Breast epithelium (tissue), 4 donors: ENCODE measurements at regions not wholly inside any gene's neighbourhood (a gene's known extent, or its start where the extent isn't known, plus 50 kb on each side); places are given as distances from the start of the nearest gene placed in this dataset.

Experiments
- DNase-seq, 2 donors: peaks; one replicate each; pipeline ENCODE4 v3.0.0-alpha.2; 2019; ENCODE audit warnings: low spot score in 2 of 2
- H3K27ac ChIP-seq, 2 donors: fragments of 200-600 bp; sonication (generic) in 1 of 2; one replicate each; pipeline ENCODE4 v1.5.1; 2016 to 2019; ENCODE audit warnings: mild to moderate bottlenecking in 1 of 2
- H3K27me3 ChIP-seq, 2 donors: fragments of 200-600 bp; sonication (generic) in 1 of 2; one replicate each; pipeline versions ENCODE4 v1.5.1 to v1.6.0; 2017 to 2019; ENCODE audit warnings: control low read depth in 1 of 2, mild to moderate bottlenecking in 1 of 2
- H3K36me3 ChIP-seq: fragments of 200-600 bp; one replicate; pipeline ENCODE4 v1.5.1; 2019
- H3K4me1 ChIP-seq, 2 donors: fragments of 200-600 bp; sonication (generic); one replicate each; pipeline ENCODE4 v1.5.1; 2016 to 2019; ENCODE audit warnings: control low read depth in 1 of 2
- H3K4me3 ChIP-seq, 3 donors: fragments of 200-600 bp; sonication (generic); 1 replicate in 2 of 3; 2 replicates in 1 of 3; pipeline ENCODE4 v1.5.1; 2016 to 2019; ENCODE audit warnings: mild to moderate bottlenecking in 3 of 3, moderate library complexity in 2 of 3
- H3K9me3 ChIP-seq, 2 donors: fragments of 200-600 bp; sonication (generic) in 1 of 2; one replicate each; pipeline ENCODE4 v1.5.1; 2016 to 2019; ENCODE audit warnings: control low read depth in 1 of 2
- CTCF ChIP-seq, 3 donors: fragments of 450-650 bp; IDR thresholded peaks; one replicate each; pipeline ENCODE4 v1.5.1; 2016 to 2017; ENCODE audit warnings: antibody characterized with exemption in 3 of 3, mild to moderate bottlenecking in 3 of 3, moderate library complexity in 3 of 3
- POLR2A ChIP-seq: fragments of 450-650 bp; IDR thresholded peaks from one replicate; pipeline ENCODE4 v1.6.1; 2016; ENCODE audit warnings: antibody characterized with exemption, mild to moderate bottlenecking, moderate library complexity
- POLR2AphosphoS5 ChIP-seq, 3 donors: sonication (generic); formaldehyde crosslinking; IDR thresholded peaks; one replicate each; pipeline ENCODE4 v1.6.1; 2017; ENCODE audit warnings: antibody characterized with exemption in 3 of 3
- intact Hi-C: fragments of 100-400 bp; cut with DNase I; formaldehyde crosslinking; loops from one replicate; pipeline ENCODE4 v1.15.1; 2023; ENCODE audit warnings: low total_unique reads

GRCh38 chr5:124043456-124043855 is 531.5 kb downstream of the CSNK1G3 start:
- TF ChIP-seq CTCF (IDR thresholded peaks at IDR 0.05) (no peak), POLR2AphosphoS5 (IDR thresholded peaks at IDR 0.05) (no peak), POLR2A (no peak)
- no peaks in the 10 kb centered on the region for H3K4me1 ChIP-seq
- intact Hi-C loops: no loop called here
- DNase-seq: no peak
- H3K27ac ChIP-seq: no peak overlapping the region
- no peak overlapping the region for H3K4me3 ChIP-seq
- no peaks in the 10 kb centered on the region for H3K36me3 ChIP-seq
- H3K27me3 ChIP-seq: no peaks in the 10 kb centered on the region
- no peaks in the 10 kb centered on the region for H3K9me3 ChIP-seq

- Histone ChIP-seq H3K4me3 (no peak overlapping the region), H3K4me1 (no peaks in the 10 kb centered on the region), H3K9me3 (no peaks in the 10 kb centered on the region), H3K27ac (no peak overlapping the region), H3K27me3 (no peaks in the 10 kb centered on the region), H3K36me3 (no peaks in the 10 kb centered on the region)
- TF ChIP-seq POLR2A: no peak
- no peak for TF ChIP-seq CTCF (IDR thresholded peaks at IDR 0.05)
- no peak for TF ChIP-seq POLR2AphosphoS5 (IDR thresholded peaks at IDR 0.05)
- intact Hi-C loops: no loop called here
- no peak for DNase-seq
These were observed 528.8 kb downstream of the CSNK1G3 start for GRCh38 chr5:124040799-124041198.

GRCh38 chr5:124039410-124039809 is 527.4 kb downstream of the CSNK1G3 start:
- no peak overlapping the region for H3K27ac ChIP-seq
- H3K4me1 ChIP-seq: no peaks in the 10 kb centered on the region
- no peaks in the 10 kb centered on the region for H3K9me3 ChIP-seq
- no peak for DNase-seq
- TF ChIP-seq POLR2A (no peak), CTCF (IDR thresholded peaks at IDR 0.05) (no peak), POLR2AphosphoS5 (IDR thresholded peaks at IDR 0.05) (no peak)
- intact Hi-C loops: no loop called here
- H3K27me3 ChIP-seq: no peaks in the 10 kb centered on the region
- no peak overlapping the region for H3K4me3 ChIP-seq
- H3K36me3 ChIP-seq: no peaks in the 10 kb centered on the region

DNA sequence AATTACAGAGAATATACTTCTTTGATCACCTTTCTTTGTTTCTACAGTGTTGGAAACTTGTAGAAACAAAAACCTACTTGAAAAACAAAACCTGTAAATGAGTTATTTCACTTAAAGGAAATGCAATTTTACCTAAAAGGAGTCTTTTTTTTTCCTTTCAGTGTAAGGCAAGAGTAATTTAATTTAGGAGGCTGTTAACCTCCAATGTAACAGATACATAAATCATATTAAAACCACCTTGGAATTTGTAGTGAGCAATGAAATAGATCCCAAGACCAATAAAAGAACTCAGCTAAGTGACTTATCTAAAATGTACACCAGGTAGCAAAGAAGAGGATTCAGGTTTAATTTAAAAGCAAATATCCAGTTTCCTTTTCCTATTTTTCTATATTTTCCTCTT is 524.8 kb downstream of the CSNK1G3 start:
- Histone ChIP-seq H3K4me3 (no peak overlapping the region), H3K27ac (no peak overlapping the region), H3K4me1 (no peaks in the 10 kb centered on the region), H3K9me3 (no peaks in the 10 kb centered on the region), H3K27me3 (no peaks in the 10 kb centered on the region), H3K36me3 (no peaks in the 10 kb centered on the region)
- no peak for DNase-seq
- intact Hi-C loops: no loop called here
- TF ChIP-seq CTCF (IDR thresholded peaks at IDR 0.05) (no peak), POLR2A (no peak), POLR2AphosphoS5 (IDR thresholded peaks at IDR 0.05) (no peak)

DNA sequence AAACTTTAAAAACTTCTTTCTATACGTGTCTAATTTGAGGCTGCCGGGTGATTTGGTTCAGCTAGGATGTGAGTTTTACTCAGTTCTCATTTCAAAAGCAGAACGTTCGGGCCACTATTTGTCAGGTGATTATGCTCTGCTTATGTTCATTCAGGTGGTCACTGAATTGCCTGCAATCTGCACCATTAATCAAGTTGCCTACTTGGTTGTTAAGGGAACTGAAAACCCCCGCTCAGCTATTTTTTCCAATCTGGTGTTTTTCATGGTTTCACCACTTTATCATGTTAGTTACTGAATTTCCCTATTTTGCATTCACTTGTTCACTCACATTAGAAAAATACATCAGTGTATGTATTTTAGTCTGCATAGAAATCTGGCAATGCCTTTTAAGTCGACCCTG is 523.0 kb downstream of the CSNK1G3 start:
- no peaks in the 10 kb centered on the region for H3K36me3 ChIP-seq
- intact Hi-C loops: no loop called here
- H3K4me3 ChIP-seq: no peak overlapping the region
- no peak overlapping the region for H3K27ac ChIP-seq
- no peak for DNase-seq
- H3K27me3 ChIP-seq: no peaks in the 10 kb centered on the region
- TF ChIP-seq CTCF (IDR thresholded peaks at IDR 0.05): no peak
- TF ChIP-seq POLR2A: no peak
- no peak for TF ChIP-seq POLR2AphosphoS5 (IDR thresholded peaks at IDR 0.05)
- no peaks in the 10 kb centered on the region for H3K9me3 ChIP-seq
- no peaks in the 10 kb centered on the region for H3K4me1 ChIP-seq
